ENCODE measurements at regions not wholly inside any gene's neighbourhood (a gene's known extent, or its start where the extent isn't known, plus 50 kb on each side); places are given as distances from the start of the nearest gene placed in this dataset.

GRCh38 chr12:92486443-92487137 is 216.2 kb upstream of the PLEKHG7 start:
- no peak for TF ChIP-seq GATA2 (IDR thresholded peaks at IDR 0.05; ENCODE audit: low read depth, low read length)
- no peak for TF ChIP-seq GATA3 (IDR thresholded peaks at IDR 0.05; ENCODE audit: low read depth, low read length)

DNA sequence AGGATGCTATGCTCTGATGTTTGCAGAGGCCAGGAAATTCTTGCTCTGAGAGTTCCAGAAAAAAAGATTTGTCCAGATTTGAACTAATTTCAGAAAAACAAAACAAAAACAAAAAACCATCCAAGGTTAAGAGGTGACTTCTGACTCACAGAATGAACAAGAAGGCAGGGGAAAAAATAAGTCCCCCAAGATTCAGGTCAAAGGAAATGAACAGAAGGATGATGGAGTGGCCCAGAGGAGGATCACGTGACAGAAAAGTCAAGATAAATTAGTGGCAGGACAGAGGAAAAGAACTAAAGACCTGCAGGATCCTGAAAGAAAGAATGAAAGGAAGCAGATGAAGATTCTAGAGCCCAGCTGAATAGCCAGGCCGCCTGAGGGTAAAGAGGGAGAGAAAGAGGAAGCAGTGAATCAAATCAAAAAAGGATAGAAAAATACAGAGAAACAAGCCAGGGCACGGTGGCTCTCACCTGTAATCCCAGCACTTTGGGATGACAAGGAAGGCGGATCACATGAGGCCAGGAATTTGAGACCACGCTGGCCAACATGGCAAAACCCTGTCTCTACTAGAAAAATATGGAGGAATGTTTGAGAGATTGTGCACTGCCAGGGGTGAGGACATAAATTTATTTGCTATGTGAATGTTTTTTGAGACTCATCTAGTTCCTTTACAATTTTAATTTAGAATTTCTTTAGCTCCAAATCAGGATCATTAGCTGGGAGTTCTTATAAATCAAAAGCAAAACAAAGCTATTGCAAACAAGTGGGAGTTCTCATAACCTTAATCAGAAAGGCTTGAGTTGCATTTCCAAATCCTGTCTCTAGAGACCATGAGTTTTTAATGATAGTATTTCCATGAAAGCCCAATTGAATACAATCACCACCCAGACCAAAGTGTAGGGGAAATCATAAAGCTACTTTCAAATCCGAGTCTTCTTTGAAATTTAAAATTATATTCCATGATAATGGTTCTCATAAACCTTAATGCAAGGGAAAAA is 217.1 kb upstream of the PLEKHG7 start:
- TF ChIP-seq GATA2 (IDR thresholded peaks at IDR 0.05; ENCODE audit: low read depth, low read length) (no peak), GATA3 (IDR thresholded peaks at IDR 0.05; ENCODE audit: low read depth, low read length) (no peak)

DNA sequence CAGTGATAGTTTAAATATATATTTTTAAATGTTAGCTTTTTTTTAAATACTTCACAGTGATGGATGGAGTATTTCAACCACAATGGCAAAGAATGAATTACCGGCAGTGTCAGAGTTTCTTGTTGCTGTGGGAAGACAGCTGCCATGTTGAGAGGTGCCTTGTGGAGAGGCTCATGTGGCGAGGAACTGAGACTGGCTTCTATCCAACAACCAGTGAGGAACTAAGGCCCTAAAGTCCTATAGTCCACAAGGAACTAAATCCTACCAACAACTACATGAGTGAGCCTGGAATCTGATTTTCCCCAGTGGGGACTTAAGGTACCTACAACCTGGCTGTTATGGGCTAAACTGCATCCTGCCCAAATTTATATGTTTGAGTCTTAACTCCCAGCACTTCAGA is 220.2 kb upstream of the PLEKHG7 start:
- no peak for TF ChIP-seq GATA2 (IDR thresholded peaks at IDR 0.05; ENCODE audit: low read depth, low read length)
- TF ChIP-seq GATA3 (IDR thresholded peaks at IDR 0.05; ENCODE audit: low read depth, low read length) = no peak

DNA sequence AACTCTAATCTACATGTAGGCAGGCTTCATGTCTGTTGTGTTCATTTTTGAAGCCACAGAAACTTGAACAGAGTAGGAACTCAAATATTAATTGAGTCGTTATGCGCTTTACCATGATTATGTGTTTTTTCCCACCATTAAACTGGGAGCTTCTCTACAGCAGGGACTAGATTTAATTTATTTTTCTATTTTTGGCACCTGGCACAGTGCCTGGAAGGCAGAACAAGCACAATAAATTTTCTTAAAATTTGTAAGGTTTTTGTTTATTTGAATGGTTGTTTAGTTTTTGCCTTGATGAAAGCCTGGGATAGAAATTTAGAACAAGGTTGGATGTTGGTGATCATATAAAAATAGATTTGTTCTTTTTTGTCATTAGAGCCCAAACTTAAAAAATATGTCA is 221.7 kb upstream of the PLEKHG7 start:
- TF ChIP-seq GATA2 (IDR thresholded peaks at IDR 0.05; ENCODE audit: low read depth, low read length) (no peak), GATA3 (IDR thresholded peaks at IDR 0.05; ENCODE audit: low read depth, low read length) (no peak)

DNA sequence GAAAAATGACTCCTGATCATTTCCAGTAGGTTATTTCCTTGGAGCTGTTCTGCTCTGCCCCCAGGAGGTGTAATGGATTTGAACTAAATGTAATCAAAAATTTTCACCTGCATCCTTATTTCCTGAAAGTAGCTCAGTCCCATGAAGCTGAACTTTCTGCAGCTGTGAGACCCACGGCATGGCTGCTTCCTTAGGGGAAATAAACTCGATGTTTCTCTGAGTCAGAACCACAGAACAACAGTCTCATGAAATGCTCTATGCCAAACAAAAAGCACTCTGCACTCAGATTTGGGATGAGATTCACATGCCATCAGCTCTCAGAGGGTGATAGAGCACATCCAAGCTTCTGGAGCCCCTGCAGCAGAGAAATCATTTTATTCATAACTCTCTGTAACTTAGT is 224.1 kb upstream of the PLEKHG7 start:
- TF ChIP-seq GATA3 (IDR thresholded peaks at IDR 0.05; ENCODE audit: low read depth, low read length) = no peak
- TF ChIP-seq GATA2 (IDR thresholded peaks at IDR 0.05; ENCODE audit: low read depth, low read length) = no peak

DNA sequence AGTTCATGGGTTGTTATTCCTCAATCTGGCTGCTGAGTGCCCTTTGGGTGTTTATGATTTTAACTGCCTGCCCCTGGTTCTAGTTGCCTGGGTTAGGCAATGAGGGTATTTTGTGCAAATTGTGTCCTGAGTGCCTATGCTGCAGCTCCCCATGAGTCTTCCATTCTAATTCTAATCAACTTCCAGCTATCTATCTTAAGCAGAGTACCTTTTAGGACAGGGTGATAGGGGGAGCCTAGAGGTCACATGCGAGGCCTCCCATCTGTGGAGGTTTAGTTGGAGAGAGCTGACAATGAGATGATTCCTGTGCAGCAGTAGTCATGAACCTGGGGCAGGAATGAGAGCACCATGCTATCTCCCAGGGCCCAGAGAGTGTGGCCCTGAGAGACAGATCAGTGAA is 225.9 kb upstream of the PLEKHG7 start:
- TF ChIP-seq GATA3 (IDR thresholded peaks at IDR 0.05; ENCODE audit: low read depth, low read length) (no peak), GATA2 (IDR thresholded peaks at IDR 0.05; ENCODE audit: low read depth, low read length) (no peak)

GRCh38 chr12:92473564-92473963 is 229.2 kb upstream of the PLEKHG7 start:
- TF ChIP-seq GATA2 (IDR thresholded peaks at IDR 0.05; ENCODE audit: low read depth, low read length) (no peak), GATA3 (IDR thresholded peaks at IDR 0.05; ENCODE audit: low read depth, low read length) (no peak)

GRCh38 chr12:92472201-92472600 is 230.6 kb upstream of the PLEKHG7 start:
- TF ChIP-seq GATA2 (IDR thresholded peaks at IDR 0.05; ENCODE audit: low read depth, low read length) (no peak), GATA3 (IDR thresholded peaks at IDR 0.05; ENCODE audit: low read depth, low read length) (no peak)

GRCh38 chr12:92471551-92471950 is 231.2 kb upstream of the PLEKHG7 start:
- TF ChIP-seq GATA2 (IDR thresholded peaks at IDR 0.05; ENCODE audit: low read depth, low read length) (no peak), GATA3 (IDR thresholded peaks at IDR 0.05; ENCODE audit: low read depth, low read length) (no peak)

- TF ChIP-seq GATA3 (IDR thresholded peaks at IDR 0.05; ENCODE audit: low read depth, low read length) (no peak), GATA2 (IDR thresholded peaks at IDR 0.05; ENCODE audit: low read depth, low read length) (no peak)
These were observed 232.2 kb upstream of the PLEKHG7 start for GRCh38 chr12:92470608-92471021.

DNA sequence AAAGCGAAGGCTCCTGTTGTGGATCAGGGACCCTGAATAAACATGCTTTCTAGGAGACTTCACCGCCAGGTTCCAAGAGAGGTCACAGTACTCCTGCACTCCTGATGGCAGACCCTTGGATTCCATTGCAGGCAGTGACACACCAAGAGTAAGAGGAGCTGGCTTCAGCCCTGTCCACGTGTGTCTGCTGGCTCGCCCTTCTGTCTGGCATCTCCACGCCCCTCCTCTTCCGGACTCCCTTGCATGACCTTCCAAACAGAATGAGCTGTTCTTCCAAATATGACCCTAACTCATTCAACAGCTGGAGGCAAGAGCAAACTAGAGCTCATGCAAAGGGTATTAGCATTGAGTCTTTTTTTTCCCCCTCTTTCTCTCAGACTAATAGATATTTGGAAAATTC is 233.0 kb upstream of the PLEKHG7 start:
- TF ChIP-seq GATA2 (IDR thresholded peaks at IDR 0.05; ENCODE audit: low read depth, low read length) = no peak

GRCh38 chr12:92468358-92469020 is 234.3 kb upstream of the PLEKHG7 start:
- no peak for TF ChIP-seq GATA2 (IDR thresholded peaks at IDR 0.05; ENCODE audit: low read depth, low read length)
- TF ChIP-seq GATA3 (IDR thresholded peaks at IDR 0.05; ENCODE audit: low read depth, low read length) = no peak

DNA sequence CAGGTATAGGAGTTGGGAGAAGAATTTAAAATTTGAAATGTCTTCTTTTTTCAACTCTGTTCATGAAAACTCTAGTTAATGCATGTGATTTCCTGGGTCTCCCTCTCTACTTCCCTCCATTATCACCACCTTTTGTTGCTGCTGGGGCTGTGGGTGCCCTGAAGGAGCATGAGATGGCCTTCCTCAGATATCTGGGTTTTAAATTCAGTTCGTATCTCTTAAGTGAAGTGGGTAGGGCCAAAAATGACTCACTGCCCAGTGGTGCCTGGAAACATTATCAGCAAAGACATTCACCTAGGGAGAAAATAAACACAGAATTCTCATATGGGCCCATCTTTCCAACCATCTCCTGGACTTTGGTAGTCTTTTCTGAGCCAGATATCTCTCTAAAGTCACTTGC is 234.9 kb upstream of the PLEKHG7 start:
- TF ChIP-seq GATA2 (IDR thresholded peaks at IDR 0.05; ENCODE audit: low read depth, low read length) (no peak), GATA3 (IDR thresholded peaks at IDR 0.05; ENCODE audit: low read depth, low read length) (no peak)
